Right lobe of liver (tissue), 4 donors: ENCODE measurements at regions not wholly inside any gene's neighbourhood (a gene's known extent, or its start where the extent isn't known, plus 50 kb on each side); places are given as distances from the start of the nearest gene placed in this dataset.

Experiments
- POLR2A ChIP-seq: fragments of 450-650 bp; IDR thresholded peaks from one replicate; pipeline ENCODE4 v1.6.1; 2017; ENCODE audit warnings: antibody characterized with exemption, mild to moderate bottlenecking
- TF ChIP-seq, protein P1 (sequence below), 4 donors: fragments of 200-600 bp in 3 of 4; fragments of 450-650 bp in 1 of 4; IDR thresholded peaks; one replicate each; pipeline versions ENCODE4 v1.5.1 to v1.8.0; 2016 to 2022; ENCODE audit warnings: antibody characterized with exemption in 4 of 4, mild to moderate bottlenecking in 2 of 4
- donor health status: DM: no; HTN: no; CAD: no.
- donor health status: DM: no; HTN: no; CAD: no.
- donor health status: DM: no; HTN: yes; CAD: no.

DNA sequence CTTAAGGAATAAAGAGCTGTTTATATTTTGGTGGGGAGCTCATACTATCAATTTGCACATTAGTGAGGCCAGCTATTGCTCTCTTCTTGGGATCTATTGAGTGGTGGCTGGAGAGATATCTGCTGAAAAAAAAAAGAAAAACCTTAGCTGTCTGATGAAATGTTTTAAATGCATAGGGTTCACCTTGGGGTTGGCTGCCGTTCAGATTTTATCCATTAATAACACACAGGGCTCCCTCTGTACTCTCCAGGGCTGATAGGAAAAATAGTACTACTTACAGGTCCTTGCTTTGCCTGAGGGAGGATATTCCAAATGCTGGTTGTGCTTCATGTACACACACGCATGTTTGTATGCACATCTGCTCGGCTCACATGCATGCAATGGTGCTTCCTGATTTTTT is 803.7 kb downstream of the MCTP2 start:
- TF ChIP-seq, protein P1, sequence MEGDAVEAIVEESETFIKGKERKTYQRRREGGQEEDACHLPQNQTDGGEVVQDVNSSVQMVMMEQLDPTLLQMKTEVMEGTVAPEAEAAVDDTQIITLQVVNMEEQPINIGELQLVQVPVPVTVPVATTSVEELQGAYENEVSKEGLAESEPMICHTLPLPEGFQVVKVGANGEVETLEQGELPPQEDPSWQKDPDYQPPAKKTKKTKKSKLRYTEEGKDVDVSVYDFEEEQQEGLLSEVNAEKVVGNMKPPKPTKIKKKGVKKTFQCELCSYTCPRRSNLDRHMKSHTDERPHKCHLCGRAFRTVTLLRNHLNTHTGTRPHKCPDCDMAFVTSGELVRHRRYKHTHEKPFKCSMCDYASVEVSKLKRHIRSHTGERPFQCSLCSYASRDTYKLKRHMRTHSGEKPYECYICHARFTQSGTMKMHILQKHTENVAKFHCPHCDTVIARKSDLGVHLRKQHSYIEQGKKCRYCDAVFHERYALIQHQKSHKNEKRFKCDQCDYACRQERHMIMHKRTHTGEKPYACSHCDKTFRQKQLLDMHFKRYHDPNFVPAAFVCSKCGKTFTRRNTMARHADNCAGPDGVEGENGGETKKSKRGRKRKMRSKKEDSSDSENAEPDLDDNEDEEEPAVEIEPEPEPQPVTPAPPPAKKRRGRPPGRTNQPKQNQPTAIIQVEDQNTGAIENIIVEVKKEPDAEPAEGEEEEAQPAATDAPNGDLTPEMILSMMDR (IDR thresholded peaks at IDR 0.05): no peak
- TF ChIP-seq POLR2A: no peak
